ENCODE measurements at regions not wholly inside any gene's neighbourhood (a gene's known extent, or its start where the extent isn't known, plus 50 kb on each side); places are given as distances from the start of the nearest gene placed in this dataset.

- H3K27me3 ChIP-seq: no peaks in the 10 kb centered on the region
- intact Hi-C loops (cut with DNase I; ENCODE audit: low total_unique reads): no loop called here
- no peaks in the 10 kb centered on the region for H3K36me3 ChIP-seq
- H3K4me3 ChIP-seq: no peak overlapping the region
- H3K9me3 ChIP-seq: no peaks in the 10 kb centered on the region
- no peak for TF ChIP-seq POLR2A (IDR thresholded peaks at IDR 0.05)
- TF ChIP-seq CTCF (IDR thresholded peaks at IDR 0.05): no peak
- DNase-seq: no peak
- H3K4me1 ChIP-seq: no peaks in the 10 kb centered on the region
- no peak overlapping the region for H3K27ac ChIP-seq
Measured at GRCh38 chr5:3346111-3346820, 249.4 kb upstream of the IRX1 start.

- Histone ChIP-seq H3K4me1 (no peaks in the 10 kb centered on the region), H3K27ac (no peak overlapping the region), H3K4me3 (no peak overlapping the region), H3K36me3 (no peaks in the 10 kb centered on the region), H3K27me3 (no peaks in the 10 kb centered on the region), H3K9me3 (no peaks in the 10 kb centered on the region)
- intact Hi-C loops (cut with DNase I; ENCODE audit: low total_unique reads): no loop called here
- DNase-seq: no peak
- no peak for TF ChIP-seq POLR2A (IDR thresholded peaks at IDR 0.05)
- TF ChIP-seq CTCF (IDR thresholded peaks at IDR 0.05): no peak
Measured at GRCh38 chr5:3345195-3345594, 250.4 kb upstream of the IRX1 start.

GRCh38 chr5:3344671-3345070 lies 251.0 kb upstream of the IRX1 start:
- Histone ChIP-seq H3K27me3 (no peaks in the 10 kb centered on the region), H3K4me1 (no peaks in the 10 kb centered on the region), H3K27ac (no peak overlapping the region), H3K9me3 (no peaks in the 10 kb centered on the region), H3K4me3 (no peak overlapping the region), H3K36me3 (no peaks in the 10 kb centered on the region)
- TF ChIP-seq CTCF (IDR thresholded peaks at IDR 0.05) (no peak), POLR2A (IDR thresholded peaks at IDR 0.05) (no peak)
- intact Hi-C loops (cut with DNase I; ENCODE audit: low total_unique reads): no loop called here
- no peak for DNase-seq

GRCh38 chr5:3343911-3344310 lies 251.7 kb upstream of the IRX1 start:
- DNase-seq: no peak
- TF ChIP-seq POLR2A (IDR thresholded peaks at IDR 0.05) (no peak), CTCF (IDR thresholded peaks at IDR 0.05) (no peak)
- Histone ChIP-seq H3K9me3 (no peaks in the 10 kb centered on the region), H3K27ac (no peak overlapping the region), H3K4me3 (no peak overlapping the region), H3K27me3 (no peaks in the 10 kb centered on the region), H3K36me3 (no peaks in the 10 kb centered on the region), H3K4me1 (no peaks in the 10 kb centered on the region)
- intact Hi-C loops (cut with DNase I; ENCODE audit: low total_unique reads): no loop called here

DNA sequence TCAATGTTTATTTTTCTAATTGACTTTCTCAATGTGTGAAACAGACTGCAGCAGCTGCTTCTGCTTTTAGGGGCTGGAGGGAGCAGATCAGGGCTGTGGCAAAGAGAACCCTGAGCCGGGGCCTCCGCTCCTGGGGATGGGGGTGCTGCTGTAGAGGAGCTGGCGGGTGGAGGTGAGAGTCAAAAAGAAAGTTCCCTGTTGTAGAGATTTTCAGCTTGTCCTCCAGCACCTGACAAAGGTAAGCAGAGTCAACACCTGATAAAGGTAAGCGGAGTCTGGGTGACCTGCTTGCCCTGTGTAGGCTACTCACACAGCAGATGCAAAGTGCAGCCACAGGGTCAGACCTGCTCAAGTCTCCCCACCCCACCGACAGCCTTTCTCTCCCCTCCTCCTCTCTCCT lies 252.4 kb upstream of the IRX1 start:
- H3K27ac ChIP-seq: no peak overlapping the region
- no peaks in the 10 kb centered on the region for H3K27me3 ChIP-seq
- H3K4me1 ChIP-seq: no peaks in the 10 kb centered on the region
- H3K9me3 ChIP-seq: no peaks in the 10 kb centered on the region
- H3K4me3 ChIP-seq: no peak overlapping the region
- H3K36me3 ChIP-seq: no peaks in the 10 kb centered on the region
- TF ChIP-seq POLR2A (IDR thresholded peaks at IDR 0.05) (no peak), CTCF (IDR thresholded peaks at IDR 0.05) (no peak)
- intact Hi-C loops (cut with DNase I; ENCODE audit: low total_unique reads): no loop called here
- no peak for DNase-seq
